ENCODE measurements at regions not wholly inside any gene's neighbourhood (a gene's known extent, or its start where the extent isn't known, plus 50 kb on each side); places are given as distances from the start of the nearest gene placed in this dataset.
A peak's percentile ranks its signal among the peaks of the same experiment; 100 is the strongest.
"Not testable (repeated sequence)": the region's sequence is repeated elsewhere in the genome, so short reads cannot be mapped to it uniquely, and the experiment has no call there.

GRCh38 chr7:81887098-81888090, 117.5 kb upstream of the HGF start:
- no peak for DNase-seq

DNA sequence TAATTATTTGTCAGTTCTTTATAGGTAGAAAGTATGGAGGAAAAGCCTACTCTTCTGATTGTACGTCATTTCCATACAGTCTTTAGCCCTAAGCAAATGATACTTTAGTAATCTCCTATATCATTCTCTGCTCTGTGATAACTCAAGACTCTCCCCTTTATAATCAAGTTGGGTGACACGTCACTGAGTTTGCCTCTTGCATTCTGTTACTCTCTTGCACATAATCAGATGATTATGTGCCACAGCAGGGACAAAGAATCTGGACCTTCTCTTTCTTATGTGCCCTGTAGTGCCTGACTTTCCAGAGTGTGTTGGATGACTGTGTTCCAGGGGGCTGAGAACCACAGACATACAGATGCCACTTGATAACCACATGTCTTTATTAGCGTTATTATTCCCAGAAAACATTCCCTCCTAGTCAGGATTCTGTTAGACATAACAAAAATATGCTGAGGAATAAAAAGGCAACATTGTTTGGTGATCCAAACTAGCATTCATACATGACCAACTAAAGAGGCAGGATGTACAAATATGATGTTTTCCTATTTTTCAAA, 116.4 kb upstream of the HGF start:
- no peak for DNase-seq

DNA sequence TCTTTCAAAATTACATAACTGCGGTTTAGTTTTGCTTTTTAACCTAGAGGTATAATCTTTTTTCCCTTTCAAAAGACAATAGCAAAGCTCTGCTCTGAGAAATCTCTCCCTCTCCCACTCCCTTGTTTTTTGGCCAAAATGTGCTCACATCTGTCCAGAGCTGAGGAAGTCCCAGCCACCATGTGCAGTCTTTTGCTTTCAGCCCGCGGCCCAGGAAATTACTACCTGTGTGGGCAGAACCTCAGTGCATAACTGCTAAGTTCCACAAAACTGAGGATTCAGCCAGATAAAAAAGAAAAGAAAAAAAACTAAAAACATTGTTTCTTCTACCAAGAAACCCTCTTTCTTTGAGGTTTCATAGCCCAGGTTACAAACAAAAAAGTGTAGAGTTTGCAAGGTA, 115.0 kb upstream of the HGF start:
- no peak for DNase-seq

- DNase-seq, result no peak
These were observed 114.0 kb upstream of the HGF start for GRCh38 chr7:81883801-81884393.

DNA sequence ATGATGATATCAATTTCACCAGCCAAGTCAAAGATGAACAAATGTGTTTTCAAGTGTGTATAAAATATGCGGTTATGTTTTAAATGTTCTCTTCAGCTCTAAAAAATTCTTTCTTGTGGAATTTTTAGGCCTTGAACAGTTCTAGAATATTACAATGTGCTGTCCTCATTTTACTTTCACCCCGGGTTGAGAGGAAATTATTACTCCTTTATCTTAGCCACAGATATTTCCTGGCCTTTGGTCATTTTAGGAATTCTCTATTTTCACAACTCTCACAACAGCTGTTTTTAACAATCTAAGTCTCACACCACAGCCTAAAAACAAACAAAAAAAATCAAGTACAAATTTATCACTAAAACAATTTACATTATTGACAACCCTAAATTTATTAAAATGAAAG, 112.2 kb upstream of the HGF start:
- DNase-seq, result no peak

DNA sequence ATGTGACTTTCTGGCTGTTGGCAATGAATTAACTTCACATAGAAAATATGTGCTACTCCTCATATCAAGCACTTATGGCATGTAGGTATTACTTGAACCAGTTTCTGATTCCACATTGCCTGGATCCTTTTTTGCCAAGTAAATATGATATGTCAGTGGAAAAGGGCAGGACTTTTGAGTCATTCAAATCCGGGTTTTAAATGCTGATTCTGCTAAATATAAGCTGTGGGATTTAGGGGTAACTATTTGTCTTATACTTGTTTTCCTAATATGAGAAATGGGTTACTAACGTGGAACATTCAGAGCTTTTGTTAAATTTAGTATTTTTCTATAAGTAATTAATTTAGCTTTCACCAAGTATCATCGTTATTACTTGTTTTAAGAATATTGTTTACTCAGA, 108.0 kb upstream of the HGF start:
- no peak for DNase-seq

- no peak for DNase-seq
These were observed 103.7 kb upstream of the HGF start for GRCh38 chr7:81873559-81873958.

GRCh38 chr7:81871606-81872265, 101.9 kb upstream of the HGF start:
- DNase-seq, result no peak

- DNase-seq, result no peak
These were observed 100.8 kb upstream of the HGF start for GRCh38 chr7:81870608-81871007.

GRCh38 chr7:81869670-81870069, 99.8 kb upstream of the HGF start:
- no peak for DNase-seq

GRCh38 chr7:81865754-81866153, 95.9 kb upstream of the HGF start:
- no peak for DNase-seq

- no peak for DNase-seq
These were observed 89.6 kb upstream of the HGF start for GRCh38 chr7:81859433-81859832.

GRCh38 chr7:81858820-81859219, 89.0 kb upstream of the HGF start:
- not testable (repeated sequence) for DNase-seq

DNA sequence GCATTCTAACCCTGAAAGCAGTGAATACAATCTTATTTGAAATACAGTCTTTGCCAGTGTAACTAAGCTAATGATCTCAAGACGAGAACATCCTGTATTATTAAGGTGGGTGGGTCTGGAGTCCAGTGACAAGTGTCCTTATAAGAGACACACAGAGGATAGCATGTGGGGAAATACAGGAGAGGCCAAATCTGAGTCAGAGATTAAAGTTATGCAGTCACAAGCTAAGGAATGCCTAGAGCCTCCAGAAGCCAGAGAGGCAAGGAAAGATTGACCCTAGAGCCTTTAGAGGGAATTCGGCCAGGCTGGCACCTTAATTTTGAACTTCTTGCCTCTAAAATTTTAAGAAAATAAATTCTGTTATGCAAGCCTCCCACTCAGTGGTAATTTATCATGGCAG, 87.5 kb upstream of the HGF start:
- DNase-seq, result no peak

- DNase-seq, result no peak
These were observed 84.7 kb upstream of the HGF start for GRCh38 chr7:81854518-81854917.

DNA sequence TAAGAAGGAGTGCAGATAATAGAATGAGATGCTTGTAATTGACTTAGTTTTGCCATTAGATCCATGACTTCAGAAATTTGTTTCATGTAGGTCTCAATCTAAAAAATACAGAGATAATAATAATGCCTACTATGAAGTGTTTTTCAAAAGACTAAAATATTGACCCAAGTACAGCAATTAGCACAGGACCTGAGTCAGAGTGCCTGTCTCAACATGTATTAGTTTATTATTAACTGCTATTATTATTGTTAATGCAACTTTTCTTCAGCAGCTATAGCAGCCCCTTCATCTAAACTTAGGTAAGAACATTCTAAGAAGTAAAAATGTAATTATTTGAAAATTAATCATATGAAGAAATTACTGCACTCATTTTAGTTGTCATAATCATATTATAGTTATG, 82.9 kb upstream of the HGF start:
- no peak for DNase-seq

DNA sequence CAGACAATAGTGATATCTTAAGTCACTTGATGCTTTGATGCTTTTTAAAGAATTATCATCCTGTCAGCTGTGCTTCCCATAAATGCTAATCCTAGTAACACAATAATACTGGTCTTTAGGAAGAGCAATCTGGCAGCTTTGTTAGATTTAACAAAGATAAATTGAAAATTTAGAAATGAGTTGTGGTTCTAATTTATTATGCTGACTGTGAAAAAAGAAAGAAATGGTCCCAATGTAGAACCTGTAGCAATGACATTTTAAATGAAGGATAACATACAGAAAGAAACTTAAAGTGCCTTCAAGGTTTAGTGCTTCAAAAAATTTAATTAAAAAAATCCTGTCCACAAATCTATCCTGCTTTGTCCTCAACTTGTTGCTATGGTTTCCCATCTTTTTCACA, 81.6 kb upstream of the HGF start:
- DNase-seq, result no peak

- DNase-seq, result peak; percentile 32
These were observed 76.6 kb upstream of the HGF start for GRCh38 chr7:81846398-81846797.

DNA sequence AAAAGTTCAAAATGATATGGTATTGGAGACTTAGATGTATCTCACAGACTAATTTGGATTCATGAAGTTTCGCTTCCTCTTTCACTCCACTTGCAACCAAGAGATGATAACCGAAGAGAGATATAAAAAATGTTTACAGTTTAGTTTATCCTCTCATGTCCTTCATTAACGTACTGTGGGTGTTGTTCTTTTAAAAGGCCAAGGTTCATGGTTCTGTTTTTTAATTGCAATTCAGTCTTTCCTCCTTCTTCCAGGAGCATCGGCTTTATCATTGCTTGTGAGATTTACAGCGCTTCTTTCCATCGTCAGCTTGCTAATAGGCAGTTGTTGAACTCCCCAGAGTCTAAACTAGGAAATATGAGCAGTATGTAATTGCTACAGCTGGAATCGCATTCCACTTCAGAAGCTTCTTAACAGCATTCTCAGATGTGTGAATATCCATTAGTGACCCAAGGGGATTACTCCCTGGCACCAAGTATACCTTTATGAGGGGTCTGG, 75.9 kb upstream of the HGF start:
- DNase-seq, result peak; percentile 18

GRCh38 chr7:81843657-81844056, 73.8 kb upstream of the HGF start:
- not testable (repeated sequence) for DNase-seq

- DNase-seq, result no peak
These were observed 72.5 kb upstream of the HGF start for GRCh38 chr7:81842361-81842760.

DNA sequence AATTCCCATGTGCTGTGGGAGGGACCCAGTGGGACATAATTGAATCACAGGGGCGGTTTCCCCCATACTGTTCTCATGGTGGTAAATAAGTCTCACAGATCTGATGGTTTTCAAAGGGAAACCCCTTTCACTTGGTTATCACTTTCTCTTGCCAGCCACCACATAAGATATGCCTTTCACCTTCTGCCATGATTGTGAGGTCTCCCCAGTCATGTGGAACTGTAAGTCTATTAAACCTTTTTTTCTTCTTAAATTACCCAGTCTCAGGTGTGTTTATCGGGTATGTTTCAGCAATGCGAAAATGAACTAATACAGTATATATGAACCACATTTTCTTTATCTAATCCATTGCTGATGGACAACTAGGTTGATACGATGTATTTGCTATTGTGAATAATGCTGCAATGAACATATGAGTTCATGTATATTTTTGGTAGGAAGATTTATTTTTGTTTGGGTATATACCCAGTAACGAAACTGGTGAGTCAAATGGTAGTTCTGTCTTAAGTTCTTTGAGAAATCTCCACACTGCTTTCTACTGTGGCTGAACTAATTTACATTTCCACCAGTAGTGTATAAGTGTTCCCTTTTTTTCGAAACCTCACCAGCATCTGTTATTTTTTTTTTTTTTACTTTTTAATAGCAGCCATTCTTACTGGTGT, 70.0 kb upstream of the HGF start:
- no peak for DNase-seq
